KBM-7 (cell line): ENCODE measurements at regions not wholly inside any gene's neighbourhood (a gene's known extent, or its start where the extent isn't known, plus 50 kb on each side); places are given as distances from the start of the nearest gene placed in this dataset.
"Not testable (repeated sequence)": the region's sequence is repeated elsewhere in the genome, so short reads cannot be mapped to it uniquely, and the experiment has no call there.

Experiments used
- DNase-seq: peaks from one replicate; pipeline ENCODE4 v3.0.0-alpha.2; 2015
- in situ Hi-C: fragments of 300-500 bp; cut with MboI; formaldehyde crosslinking; loops from 2 replicates; pipeline ENCODE4 v1.14.3; 2020; ENCODE audit warnings: low sequenced_read_pairs, low pct_unique_long_range_greater_than_20kb, mixed read lengths

- DNase-seq = no peak
- in situ Hi-C loops = no loop called here
Observed at GRCh38 chr1:30538993-30539867, 184.2 kb downstream of the MATN1 start.

DNA sequence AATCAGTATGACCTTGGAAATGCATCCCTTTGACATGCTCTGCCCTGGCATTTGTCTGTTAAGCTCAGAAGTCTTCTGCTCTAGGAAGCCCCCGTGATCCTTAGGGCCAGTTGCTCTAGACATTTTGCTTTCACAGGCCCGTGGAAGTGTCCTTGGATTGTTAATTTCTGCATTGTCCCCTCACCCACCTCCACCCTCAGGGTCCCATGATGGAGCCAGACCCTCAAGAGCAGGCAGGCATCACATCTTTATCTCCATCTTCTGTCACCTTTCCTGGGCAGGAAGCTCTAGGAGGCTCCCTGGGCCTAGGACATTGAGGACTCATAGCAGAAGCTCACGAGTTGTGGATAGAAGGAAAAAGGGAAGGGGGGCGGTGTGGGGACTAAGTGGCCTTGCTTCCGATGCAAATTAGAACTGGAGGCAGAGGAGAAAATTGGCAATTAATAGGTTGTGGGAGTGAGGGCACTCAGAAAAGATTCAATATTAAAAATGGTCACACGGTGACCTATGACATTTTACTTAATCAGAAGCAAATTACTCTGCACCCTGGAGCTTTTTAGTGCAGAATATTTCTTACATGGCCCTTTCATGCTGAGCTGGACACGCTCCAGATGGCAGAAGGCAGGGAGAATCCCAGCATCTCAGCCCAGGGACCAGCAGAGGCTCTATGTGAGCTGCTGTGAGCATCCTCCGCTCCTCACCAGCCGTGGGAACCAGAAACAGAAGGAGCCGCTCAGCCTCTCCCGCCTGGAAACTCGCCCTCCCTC lies 185.0 kb downstream of the MATN1 start:
- in situ Hi-C loops = no loop called here
- DNase-seq = no peak

GRCh38 chr1:30537279-30537678 lies 186.1 kb downstream of the MATN1 start:
- in situ Hi-C loops = no loop called here
- DNase-seq = no peak

- in situ Hi-C loops = no loop called here
- no peak for DNase-seq
Observed at GRCh38 chr1:30536530-30536929, 186.9 kb downstream of the MATN1 start.

DNA sequence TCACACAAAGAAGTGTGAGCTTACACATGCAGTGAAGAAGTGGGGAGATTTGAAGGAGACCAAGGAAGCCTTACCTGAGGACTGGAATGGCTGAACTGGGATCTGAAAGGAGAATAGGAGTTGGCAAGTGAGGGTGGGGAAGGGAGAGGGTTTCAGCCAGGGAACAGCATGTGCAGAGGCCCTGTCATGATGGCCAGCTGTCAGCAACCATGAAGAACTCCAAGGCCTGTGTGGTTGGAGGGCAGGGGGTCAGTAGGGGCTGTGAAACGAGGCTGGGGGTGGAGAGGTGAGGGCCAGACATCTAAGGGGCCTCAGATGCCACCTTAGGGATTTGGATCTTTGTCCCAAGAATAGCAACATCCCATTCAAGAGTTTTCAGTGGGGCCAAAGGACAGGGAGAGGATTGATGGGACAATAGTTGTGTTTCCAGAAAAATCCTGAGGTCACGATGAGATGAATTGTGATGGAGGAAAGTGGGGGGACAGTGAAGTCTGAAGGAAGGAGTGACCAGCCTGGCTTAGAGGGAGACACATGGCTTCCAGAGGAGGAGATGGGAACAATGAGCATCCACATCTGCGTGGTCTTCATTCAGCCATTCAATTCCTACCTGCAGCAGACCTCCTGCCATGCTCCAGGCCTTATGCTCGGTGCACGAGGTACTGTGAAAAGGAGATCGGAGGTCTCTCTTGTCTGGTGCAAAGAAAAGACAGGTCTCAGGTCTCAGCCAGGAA lies 187.6 kb downstream of the MATN1 start:
- DNase-seq = no peak
- in situ Hi-C loops = no loop called here

- in situ Hi-C loops = no loop called here
- DNase-seq = no peak
Observed at GRCh38 chr1:30534551-30534940, 188.8 kb downstream of the MATN1 start.

- DNase-seq = no peak
- in situ Hi-C loops = no loop called here
Observed at GRCh38 chr1:30533796-30534550, 189.4 kb downstream of the MATN1 start.

DNA sequence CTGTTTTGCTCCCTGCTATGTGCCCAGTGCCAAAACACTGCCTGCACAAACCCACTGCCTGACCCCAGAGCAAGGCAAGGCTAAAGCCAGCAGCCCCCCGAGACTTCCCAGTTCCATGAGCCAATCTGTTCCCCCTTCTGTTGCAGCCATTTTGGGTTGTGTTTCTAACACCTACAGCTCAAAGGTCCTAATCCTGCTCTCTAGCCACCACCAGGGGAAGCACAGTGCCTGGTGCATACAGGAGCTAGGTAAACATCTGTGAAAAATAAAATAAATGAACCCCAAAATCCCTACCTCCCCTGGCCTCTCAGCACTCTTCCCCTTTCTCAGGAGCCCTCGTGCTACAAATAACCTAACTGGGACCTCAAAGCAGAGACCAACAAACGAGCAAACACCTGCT lies 190.2 kb downstream of the MATN1 start:
- no peak for DNase-seq
- in situ Hi-C loops = no loop called here

GRCh38 chr1:30532621-30533020 lies 190.8 kb downstream of the MATN1 start:
- in situ Hi-C loops = no loop called here
- no peak for DNase-seq

DNA sequence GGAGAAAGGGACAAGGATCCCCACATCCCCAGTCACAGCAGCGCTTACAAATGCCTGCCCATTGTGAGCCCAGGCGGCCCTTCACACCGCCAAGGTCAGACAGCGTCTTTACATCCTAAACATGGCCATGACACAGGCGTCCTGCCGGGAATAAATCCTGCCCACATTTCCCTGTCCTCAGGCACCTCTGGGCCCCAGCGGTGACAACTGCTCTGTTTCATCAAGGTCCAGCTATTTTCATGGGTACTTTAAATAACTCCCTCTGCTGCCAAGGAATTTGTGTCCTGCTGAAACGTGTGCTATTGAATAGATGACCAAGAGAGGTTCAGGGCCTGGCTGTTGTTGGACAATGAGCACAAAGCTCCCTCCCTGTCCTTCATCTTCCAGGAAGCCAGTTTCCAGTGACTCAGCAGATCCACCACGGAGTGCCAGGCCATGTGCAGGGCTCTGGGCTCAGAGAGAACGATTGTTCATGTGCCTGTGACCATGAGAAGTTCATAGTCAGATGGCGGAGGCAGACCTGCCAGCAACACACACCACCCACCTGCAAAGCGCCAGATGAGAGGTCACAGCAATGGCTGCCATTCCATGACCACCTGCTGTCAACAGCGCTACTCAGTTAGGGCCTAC lies 195.8 kb downstream of the MATN1 start:
- in situ Hi-C loops = no loop called here

DNA sequence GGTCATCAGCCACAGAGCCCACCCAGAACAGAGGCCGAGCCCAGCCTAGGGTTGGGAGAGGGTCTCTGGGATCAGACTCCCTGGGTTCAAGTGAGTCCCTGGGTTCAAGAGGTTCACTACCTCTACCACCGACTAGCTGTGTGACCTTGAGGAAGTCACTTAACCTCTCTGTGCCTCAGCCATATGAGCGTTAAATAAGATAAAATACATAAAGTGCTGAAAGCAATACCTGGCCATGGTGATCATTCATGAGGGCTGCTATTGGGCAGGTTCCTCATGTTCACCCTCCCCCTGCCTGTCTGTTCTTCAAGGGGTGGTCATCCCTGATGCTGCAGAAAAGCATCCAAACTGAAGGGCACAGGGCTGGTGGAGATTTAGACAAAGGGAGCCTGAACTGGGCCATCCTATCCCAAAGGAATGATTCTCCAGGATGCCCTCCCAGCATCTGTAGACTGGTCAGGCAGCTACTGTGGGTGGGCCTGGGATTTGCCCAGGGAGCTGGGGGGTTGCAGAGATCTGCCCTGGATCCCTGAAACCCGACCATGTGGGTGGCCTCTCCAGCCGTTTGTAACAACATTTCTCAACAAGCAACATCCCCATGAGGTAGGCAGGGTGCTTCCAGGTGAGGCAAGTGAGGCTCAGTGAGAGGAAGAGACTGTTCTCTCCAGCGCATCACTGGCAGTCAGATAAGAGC lies 196.6 kb downstream of the MATN1 start:
- in situ Hi-C loops = no loop called here
- DNase-seq = no peak

More for the DNA sequence above, 195.8 kb downstream of the MATN1 start:
- no peak for DNase-seq

- no peak for DNase-seq
- in situ Hi-C loops = no loop called here
Observed at GRCh38 chr1:30525971-30526651, 197.3 kb downstream of the MATN1 start.

GRCh38 chr1:30525631-30525970 lies 197.8 kb downstream of the MATN1 start:
- in situ Hi-C loops = no loop called here
- DNase-seq = no peak

GRCh38 chr1:30524840-30525617 lies 198.4 kb downstream of the MATN1 start:
- in situ Hi-C loops = no loop called here
- DNase-seq = no peak

GRCh38 chr1:30524025-30524555 lies 199.3 kb downstream of the MATN1 start:
- in situ Hi-C loops = not testable (repeated sequence)

DNA sequence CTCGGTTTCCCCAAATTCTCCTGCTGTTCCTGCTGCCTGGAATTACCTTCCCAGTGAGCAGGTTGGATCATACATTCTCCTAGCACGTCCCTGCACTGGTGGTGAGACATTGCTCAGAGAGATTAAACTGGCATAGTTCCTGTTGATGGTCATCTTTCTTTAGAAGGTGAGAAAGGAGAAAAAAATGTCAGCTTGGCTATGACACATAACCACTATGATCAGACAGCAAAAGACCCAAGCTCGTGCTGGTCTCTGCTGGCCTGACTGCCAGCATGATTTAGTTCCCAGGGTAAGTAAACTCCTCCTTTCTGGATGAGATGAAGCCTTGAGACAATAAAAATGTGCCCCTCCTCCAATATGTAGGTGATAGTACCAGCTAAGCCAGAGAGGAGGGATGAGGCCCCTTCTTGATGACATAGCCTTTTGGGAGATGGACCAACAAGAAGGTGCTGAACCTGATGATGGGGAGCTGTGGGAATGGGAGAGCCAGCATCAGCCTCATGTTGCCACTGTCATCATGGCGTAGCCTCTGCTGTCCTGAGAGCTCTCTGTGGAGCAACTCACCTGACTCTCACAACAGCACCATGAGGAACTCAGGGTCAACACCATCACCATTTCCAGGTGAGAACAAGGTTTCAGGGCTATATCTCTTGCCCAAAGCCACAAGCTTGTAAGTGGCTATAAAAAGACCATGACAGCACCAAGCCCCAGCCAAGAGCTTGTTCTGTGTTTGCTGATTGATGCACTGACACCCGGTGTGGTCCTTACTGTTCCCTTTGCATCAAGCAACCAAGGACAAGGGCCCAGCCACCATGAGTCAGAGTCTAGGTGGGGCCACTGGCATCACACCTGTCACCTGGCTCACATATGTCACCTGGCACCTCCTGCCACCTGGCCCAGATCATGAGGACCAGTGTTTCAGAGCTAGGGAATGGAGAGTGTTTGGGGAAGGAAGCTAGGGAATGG lies 200.0 kb downstream of the MATN1 start:
- in situ Hi-C loops = no loop called here
- no peak for DNase-seq

More at GRCh38 chr1:30524025-30524555, 199.3 kb downstream of the MATN1 start:
- DNase-seq = not testable (repeated sequence)
